GM12872 (cell line): ENCODE measurements at regions not wholly inside any gene's neighbourhood (a gene's known extent, or its start where the extent isn't known, plus 50 kb on each side); places are given as distances from the start of the nearest gene placed in this dataset.

Experiments used
- CTCF ChIP-seq: IDR thresholded peaks from 3 replicates; pipeline ENCODE4 v1.5.1; 2011; ENCODE audit warnings: low read depth, mild to moderate bottlenecking, low read length, moderate library complexity; ENCODE audit not compliant: insufficient read depth

DNA sequence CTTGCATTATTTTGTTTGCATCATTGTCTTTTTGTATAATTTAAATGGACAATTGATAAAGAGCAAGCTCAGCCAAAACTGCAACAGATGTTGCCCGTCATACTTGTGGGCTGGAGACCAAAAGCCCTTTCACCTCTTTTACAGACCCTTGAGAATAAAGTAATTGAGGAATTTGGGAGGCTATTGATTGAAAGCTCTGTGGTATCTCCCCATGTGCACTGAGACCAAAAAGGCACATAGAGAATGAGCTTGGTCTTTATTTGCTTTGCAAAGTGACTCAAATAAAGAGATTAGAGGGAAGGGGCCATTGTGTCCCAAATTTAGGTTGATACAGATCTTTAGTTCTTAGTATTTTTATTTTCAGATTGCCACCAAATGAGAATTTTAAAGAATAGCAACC is 617.6 kb downstream of the TRHDE start:
- no peak for TF ChIP-seq CTCF

- no peak for TF ChIP-seq CTCF
Observed at GRCh38 chr12:72901685-72902084, 629.5 kb downstream of the TRHDE start.

DNA sequence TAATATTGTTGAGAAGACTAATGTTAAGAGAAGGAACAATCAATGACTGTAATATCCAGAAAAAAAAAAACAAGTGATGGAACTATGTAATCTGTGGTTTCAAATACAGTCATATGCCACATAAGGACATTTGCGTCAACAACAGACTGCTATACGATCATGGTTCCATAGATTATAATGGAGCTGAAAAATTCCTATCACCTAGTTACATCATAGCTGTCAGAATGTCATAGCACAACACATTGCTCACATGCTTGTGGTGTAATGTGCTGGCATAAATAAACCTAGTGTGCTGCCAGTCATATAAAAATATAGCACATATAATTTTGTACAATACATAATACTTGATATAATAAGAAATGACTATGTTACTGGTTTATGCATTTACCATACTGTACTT is 653.5 kb downstream of the TRHDE start:
- TF ChIP-seq CTCF, result no peak

GRCh38 chr12:72937486-72937885 is 665.3 kb downstream of the TRHDE start:
- no peak for TF ChIP-seq CTCF

DNA sequence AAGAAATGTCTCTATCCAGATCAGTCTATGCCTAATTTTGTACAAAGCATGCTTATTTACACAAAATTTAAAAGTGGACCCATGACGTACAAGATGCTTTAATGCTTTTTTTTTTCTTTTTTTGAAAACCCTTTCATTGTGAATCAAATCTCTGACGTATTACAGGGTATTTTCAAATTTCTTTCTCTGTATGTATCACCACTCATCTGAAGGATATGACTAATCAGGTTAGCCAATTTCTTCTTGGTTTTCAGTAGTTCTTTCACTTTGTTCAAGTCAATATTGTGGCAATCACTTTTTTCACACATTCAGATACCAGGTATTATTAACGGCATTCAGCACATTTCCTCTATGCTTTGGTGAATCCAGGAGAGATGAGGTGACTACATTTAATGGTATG is 685.3 kb downstream of the TRHDE start:
- TF ChIP-seq CTCF, result no peak

GRCh38 chr12:72966684-72967083 is 694.5 kb downstream of the TRHDE start:
- no peak for TF ChIP-seq CTCF

GRCh38 chr12:72974954-72975555 is 702.9 kb downstream of the TRHDE start:
- TF ChIP-seq CTCF, result no peak
